ENCODE measurements at regions not wholly inside any gene's neighbourhood (a gene's known extent, or its start where the extent isn't known, plus 50 kb on each side); places are given as distances from the start of the nearest gene placed in this dataset.

DNA sequence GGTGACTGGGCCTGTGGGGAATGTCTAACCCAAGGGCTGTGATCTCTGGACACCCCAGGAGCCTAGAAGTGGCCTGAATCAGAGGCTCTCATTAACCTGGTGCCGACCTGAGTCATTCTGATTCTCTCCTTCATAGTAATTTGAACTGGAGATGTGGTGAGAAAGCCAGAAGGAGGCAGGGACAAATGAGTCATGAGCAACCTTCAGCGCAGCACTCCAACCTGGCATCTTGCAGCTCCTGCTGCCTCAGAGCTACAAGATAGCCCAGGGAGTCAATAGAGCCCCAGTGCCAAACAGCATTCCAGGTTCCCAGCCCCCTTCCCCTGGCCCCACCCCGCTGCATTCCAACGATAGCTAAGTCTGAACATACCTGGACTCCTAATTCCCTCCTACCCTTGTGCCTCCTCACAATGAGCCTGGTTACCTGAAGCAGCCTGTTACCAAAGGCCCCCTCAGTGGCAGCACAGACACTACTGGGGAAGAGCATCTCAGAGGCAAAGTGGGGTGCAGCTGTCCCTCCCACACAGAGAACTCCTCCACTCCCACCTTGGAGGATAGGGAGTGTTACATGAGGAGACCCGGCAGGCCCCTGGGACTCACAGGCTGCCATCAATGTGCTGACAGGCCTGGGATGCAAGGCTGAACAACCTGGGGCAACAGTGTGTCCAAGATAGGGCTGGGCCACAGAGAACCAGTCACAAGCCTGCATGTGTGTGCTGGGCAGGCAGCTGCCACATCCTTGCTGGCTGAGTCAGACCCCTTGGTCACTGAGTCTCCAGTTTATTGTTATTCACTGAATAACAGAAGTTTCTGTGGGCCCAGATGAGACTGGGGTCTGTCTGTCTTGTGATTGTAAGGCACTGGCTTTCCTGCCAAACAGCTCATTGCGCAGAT, 76.8 kb upstream of the LEP start:
- peaks cover 100% of the 10 kb centered on the region for H3K27me3 ChIP-seq (ENCODE audit: low read depth)
- H3K27ac ChIP-seq (replicated peaks), result no peak overlapping the region
- no peaks in the 10 kb centered on the region for H3K9me3 ChIP-seq (replicated peaks)
- TF ChIP-seq, protein P1, sequence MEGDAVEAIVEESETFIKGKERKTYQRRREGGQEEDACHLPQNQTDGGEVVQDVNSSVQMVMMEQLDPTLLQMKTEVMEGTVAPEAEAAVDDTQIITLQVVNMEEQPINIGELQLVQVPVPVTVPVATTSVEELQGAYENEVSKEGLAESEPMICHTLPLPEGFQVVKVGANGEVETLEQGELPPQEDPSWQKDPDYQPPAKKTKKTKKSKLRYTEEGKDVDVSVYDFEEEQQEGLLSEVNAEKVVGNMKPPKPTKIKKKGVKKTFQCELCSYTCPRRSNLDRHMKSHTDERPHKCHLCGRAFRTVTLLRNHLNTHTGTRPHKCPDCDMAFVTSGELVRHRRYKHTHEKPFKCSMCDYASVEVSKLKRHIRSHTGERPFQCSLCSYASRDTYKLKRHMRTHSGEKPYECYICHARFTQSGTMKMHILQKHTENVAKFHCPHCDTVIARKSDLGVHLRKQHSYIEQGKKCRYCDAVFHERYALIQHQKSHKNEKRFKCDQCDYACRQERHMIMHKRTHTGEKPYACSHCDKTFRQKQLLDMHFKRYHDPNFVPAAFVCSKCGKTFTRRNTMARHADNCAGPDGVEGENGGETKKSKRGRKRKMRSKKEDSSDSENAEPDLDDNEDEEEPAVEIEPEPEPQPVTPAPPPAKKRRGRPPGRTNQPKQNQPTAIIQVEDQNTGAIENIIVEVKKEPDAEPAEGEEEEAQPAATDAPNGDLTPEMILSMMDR (IDR thresholded peaks at IDR 0.05; ENCODE audit: borderline replicate concordance), result no peak
- H3K4me3 ChIP-seq, result no peak overlapping the region
- no peak for DNase-seq
- intact Hi-C loops (cut with micrococcal nuclease), result no loop called here
- no peaks in the 10 kb centered on the region for H3K36me3 ChIP-seq
- H3K4me1 ChIP-seq, result peaks cover 25% of the 10 kb centered on the region

DNA sequence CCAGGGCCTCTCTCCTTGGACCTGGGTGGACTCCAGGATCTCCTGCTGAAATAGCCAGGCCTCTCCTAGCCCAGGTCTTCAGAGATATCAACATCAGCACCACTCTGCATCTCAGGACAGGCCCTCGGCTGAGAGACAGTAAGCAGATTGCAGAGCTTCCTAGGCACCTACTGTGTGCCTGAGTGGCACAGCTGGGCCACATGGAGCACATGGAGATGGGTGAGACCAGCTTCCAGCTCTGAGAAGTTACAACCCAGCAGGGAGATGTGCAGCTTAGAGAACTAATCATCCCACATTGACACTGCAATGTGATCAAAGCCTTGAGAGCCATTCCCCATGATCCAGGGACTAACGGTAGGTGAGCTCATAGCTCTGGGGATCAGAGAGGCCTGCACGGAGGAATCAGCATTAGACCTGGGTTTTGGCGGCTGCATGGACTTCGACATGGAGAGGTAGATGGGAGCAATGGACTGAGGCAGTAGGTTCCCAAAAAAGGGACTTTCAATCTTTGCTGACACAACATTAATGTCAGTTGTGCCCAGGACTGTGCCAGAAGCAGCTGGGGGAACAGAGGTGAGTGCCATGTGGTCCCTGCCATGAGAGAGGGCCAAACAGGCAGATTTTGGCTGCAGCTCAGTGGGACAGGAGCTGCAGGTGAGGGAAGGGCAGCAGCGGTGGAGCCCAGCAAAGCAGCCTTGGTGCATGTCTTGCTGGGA, 76.0 kb upstream of the LEP start:
- TF ChIP-seq, protein P1 (IDR thresholded peaks at IDR 0.05; ENCODE audit: borderline replicate concordance), result no peak
- intact Hi-C loops (cut with micrococcal nuclease), result no loop called here
- peaks cover 100% of the 10 kb centered on the region for H3K27me3 ChIP-seq (ENCODE audit: low read depth)

DNA sequence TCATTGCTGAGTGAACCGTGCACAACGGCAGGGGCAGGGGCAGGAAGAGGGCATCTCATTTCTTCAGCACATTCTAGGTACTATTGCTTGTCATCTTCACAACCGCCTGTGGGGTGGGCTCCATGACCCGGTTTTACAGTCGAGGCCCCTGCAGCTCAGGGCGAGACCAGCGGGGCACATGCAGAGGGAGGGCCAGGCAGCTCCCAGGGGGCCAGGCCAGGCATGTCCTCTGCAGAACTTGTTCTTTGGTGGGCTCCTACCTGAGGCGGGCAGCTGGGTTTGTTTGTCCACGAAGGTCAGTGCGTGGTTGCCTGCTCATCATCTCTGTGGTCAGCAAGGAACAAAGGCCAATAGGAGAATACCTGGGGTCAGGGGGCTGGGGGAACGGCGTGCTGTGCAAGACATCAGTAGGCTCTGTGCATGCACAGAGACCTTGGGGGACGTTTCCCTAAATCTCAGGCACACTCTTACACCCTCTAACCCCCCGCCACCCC, 75.1 kb upstream of the LEP start:
- TF ChIP-seq, protein P1 (IDR thresholded peaks at IDR 0.05; ENCODE audit: borderline replicate concordance), result no peak
- H3K9me3 ChIP-seq (replicated peaks), result no peaks in the 10 kb centered on the region
- no peak overlapping the region for H3K27ac ChIP-seq (replicated peaks)
- no peak for DNase-seq
- intact Hi-C loops (cut with micrococcal nuclease), result no loop called here
- H3K27me3 ChIP-seq (ENCODE audit: low read depth), result peaks cover 100% of the 10 kb centered on the region
- no peaks in the 10 kb centered on the region for H3K36me3 ChIP-seq
- peak overlapping the region; percentile 63 for H3K4me3 ChIP-seq
- H3K4me1 ChIP-seq, result peaks cover 25% of the 10 kb centered on the region

More for the DNA sequence above, 76.0 kb upstream of the LEP start:
- H3K9me3 ChIP-seq (replicated peaks), result no peaks in the 10 kb centered on the region
- DNase-seq, result no peak
- H3K27ac ChIP-seq (replicated peaks), result no peak overlapping the region
- no peak overlapping the region for H3K4me3 ChIP-seq
- peaks cover 25% of the 10 kb centered on the region for H3K4me1 ChIP-seq
- no peaks in the 10 kb centered on the region for H3K36me3 ChIP-seq

DNA sequence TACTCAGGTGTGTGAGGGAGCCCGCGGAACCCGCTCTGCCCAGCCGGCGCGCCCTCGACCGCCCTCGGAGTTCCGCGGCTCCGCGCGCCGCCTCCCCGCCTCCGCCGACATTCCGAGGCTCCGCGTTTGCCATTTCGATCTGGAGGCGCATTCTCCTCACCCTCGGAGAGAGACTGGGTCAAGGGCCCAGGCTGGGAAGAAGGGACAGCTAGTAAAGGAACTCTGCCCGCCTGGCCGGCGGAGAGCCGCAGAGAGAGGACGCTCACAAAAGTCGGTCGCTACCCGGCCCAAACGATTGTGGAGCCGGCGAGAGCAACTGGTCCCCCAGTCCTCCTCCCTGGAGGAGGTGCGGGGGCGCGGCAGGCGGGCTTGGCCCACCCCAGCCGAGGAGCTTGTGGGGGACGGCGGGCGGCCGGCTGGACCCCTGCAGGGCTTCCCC, 74.5 kb upstream of the LEP start:
- Histone ChIP-seq H3K9me3 (replicated peaks) (no peaks in the 10 kb centered on the region), H3K36me3 (no peaks in the 10 kb centered on the region), H3K4me3 (peak overlapping the region; percentile 63), H3K27me3 (ENCODE audit: low read depth) (peaks cover 100% of the 10 kb centered on the region), H3K27ac (replicated peaks) (no peak overlapping the region), H3K4me1 (peaks cover 25% of the 10 kb centered on the region)
- no peak for DNase-seq
- intact Hi-C loops (cut with micrococcal nuclease), result no loop called here
- TF ChIP-seq, protein P1 (IDR thresholded peaks at IDR 0.05; ENCODE audit: borderline replicate concordance), result no peak

DNA sequence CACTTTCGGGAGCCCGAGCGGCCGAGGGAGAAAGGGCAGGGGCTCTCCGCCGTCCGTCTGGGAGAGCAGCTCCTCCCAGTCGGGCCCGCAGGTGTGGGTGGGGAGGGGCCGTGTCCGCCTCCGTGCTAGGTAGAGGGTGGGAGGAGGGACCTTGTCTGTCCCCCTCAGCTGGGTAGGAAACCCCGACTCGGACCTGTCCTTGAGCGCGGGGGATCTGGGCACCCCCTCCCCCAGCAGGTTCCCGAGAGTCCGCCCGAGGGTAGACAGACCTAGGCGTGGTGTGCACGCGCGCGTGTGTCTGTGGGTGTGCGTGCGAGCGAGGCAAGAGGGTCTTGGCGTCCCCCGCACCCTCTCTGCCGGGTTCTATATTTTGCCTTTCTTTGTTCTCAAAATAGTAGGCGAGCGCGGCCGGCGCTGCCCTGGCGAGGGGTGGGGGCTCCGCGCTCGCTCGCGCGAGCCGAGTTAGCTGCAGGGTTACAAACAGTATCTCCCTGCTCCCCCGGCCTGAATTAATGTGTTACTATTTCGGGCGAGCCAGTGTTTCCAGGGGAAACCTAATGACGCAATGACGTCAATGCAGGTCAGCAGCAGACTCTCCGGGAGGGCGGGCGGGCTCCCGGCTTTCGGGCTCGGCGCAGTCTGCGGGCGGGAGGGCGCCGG, 73.9 kb upstream of the LEP start:
- Histone ChIP-seq H3K36me3 (no peaks in the 10 kb centered on the region), H3K9me3 (replicated peaks) (no peaks in the 10 kb centered on the region), H3K4me3 (peak overlapping the region; percentile 63), H3K4me1 (peaks cover 25% of the 10 kb centered on the region), H3K27me3 (ENCODE audit: low read depth) (peaks cover 100% of the 10 kb centered on the region), H3K27ac (replicated peaks) (no peak overlapping the region)
- TF ChIP-seq, protein P1 (IDR thresholded peaks at IDR 0.05; ENCODE audit: borderline replicate concordance), result no peak
- DNase-seq, result no peak
- intact Hi-C loops (cut with micrococcal nuclease), result no loop called here
